GM13976 (cell line): ENCODE measurements at regions not wholly inside any gene's neighbourhood (a gene's known extent, or its start where the extent isn't known, plus 50 kb on each side); places are given as distances from the start of the nearest gene placed in this dataset.

Experiments used
- DNase-seq: peaks from one replicate; pipeline ENCODE4 v3.0.0; 2012; ENCODE audit warnings: low spot score
- CTCF ChIP-seq: IDR thresholded peaks from 2 replicates; pipeline ENCODE4 v1.5.1; 2012; ENCODE audit warnings: borderline replicate concordance, mild to moderate bottlenecking; ENCODE audit not compliant: insufficient read depth; ENCODE audit errors: extremely low read depth, missing control alignments, control extremely low read depth
- in situ Hi-C: fragments of 300-500 bp; cut with MboI; formaldehyde crosslinking; loops from one replicate; pipeline ENCODE4 v1.12.0; 2022; ENCODE audit warnings: low sequenced_read_pairs, mixed read lengths, inconsistent platforms; ENCODE audit not compliant: unreplicated experiment

GRCh38 chr21:35692311-35692710 lies 368.0 kb downstream of the SETD4 start:
- no peak for DNase-seq
- TF ChIP-seq CTCF = no peak
- in situ Hi-C loops = no loop called here

GRCh38 chr21:35690436-35690835 lies 369.9 kb downstream of the SETD4 start:
- no peak for DNase-seq
- in situ Hi-C loops = no loop called here
- no peak for TF ChIP-seq CTCF

- no peak for TF ChIP-seq CTCF
- in situ Hi-C loops = no loop called here
- DNase-seq = no peak
Measured at GRCh38 chr21:35686156-35686555, 374.2 kb downstream of the SETD4 start.

GRCh38 chr21:35683664-35684304 lies 376.5 kb downstream of the SETD4 start:
- in situ Hi-C loops = no loop called here
- TF ChIP-seq CTCF = no peak
- DNase-seq = no peak

- TF ChIP-seq CTCF = no peak
- no peak for DNase-seq
- in situ Hi-C loops = no loop called here
Measured at GRCh38 chr21:35682904-35683549, 377.3 kb downstream of the SETD4 start.

GRCh38 chr21:35681946-35682345 lies 378.4 kb downstream of the SETD4 start:
- in situ Hi-C loops = no loop called here
- DNase-seq = no peak
- TF ChIP-seq CTCF = no peak
